ENCODE measurements at regions not wholly inside any gene's neighbourhood (a gene's known extent, or its start where the extent isn't known, plus 50 kb on each side); places are given as distances from the start of the nearest gene placed in this dataset.

DNA sequence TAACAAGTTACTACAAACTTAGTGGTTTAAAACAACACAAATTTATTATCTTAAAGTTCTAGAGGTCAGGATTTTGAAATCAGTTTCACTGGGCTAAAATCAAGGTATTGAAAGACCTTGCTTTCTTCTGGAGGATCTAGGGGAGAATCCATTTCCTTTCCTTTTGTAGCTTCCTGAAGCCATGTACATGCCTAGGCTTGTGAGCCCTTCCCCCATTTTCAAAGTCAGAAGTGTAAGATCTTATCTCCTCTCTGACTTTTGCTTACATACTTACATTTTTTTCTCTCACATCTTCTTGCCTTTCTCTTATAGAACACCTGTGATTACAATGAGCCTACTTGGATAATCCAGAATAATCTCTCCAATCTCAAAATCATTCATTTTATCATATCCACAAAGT, 78.7 kb upstream of the MBOAT2 start:
- DNase-seq (ENCODE audit: low read depth) = no peak

DNA sequence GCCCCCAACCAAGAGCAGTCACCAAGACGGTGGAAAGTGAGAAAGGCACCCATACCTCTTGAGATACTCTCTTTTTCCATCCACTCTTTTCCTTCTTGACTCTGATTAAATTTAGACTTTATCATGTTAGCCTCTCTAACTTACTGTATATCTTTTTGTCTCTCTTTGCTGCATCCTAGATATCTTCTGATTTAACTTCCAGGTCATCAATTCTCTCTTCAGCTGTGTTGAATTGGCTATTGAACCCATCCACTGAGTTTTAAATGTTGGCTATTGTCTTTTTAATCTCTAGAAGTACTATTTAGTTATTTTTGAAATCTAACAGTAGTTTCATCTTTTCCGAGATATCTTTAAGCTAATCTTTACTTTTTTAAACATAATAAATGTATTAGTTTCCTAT, 78.3 kb upstream of the MBOAT2 start:
- DNase-seq (ENCODE audit: low read depth) = no peak

DNA sequence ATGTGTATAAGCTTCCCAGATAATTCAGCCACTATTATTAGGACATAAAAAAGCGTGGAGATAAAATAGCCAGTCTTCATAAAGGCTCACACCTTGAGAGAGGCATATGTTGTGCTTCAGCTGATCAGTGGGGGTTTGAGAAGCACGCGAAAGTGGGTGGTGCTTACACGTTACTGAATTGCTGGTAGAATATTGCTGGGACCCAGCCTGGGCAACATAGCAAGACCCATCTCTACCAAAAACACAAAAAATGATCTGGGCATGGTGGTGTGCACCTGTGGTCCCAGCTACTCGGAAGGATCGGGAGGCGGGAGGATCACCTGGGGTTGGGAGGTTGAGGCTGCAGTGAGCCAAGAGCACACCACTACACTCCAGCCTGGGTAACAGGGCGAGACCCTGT, 74.9 kb upstream of the MBOAT2 start:
- no peak for DNase-seq (ENCODE audit: low read depth)

DNA sequence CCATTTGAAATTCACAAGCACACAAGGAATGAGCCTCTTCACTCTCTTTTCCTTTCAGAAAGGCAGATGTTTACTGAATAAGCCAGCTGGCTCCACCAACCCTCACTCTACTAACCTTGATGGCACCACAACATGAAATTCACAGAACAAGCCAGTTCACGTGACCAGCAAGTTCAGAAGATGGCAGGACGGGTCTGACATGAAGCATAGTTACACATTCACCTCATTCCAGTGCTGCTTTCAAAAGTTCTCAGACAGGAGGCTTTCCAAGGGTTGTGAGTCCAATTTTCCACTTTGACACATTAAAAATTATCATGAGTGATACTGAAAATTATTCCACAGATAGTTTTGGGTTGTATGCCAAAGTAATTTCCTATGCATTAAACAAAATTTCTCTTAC, 74.2 kb upstream of the MBOAT2 start:
- DNase-seq (ENCODE audit: low read depth) = no peak

DNA sequence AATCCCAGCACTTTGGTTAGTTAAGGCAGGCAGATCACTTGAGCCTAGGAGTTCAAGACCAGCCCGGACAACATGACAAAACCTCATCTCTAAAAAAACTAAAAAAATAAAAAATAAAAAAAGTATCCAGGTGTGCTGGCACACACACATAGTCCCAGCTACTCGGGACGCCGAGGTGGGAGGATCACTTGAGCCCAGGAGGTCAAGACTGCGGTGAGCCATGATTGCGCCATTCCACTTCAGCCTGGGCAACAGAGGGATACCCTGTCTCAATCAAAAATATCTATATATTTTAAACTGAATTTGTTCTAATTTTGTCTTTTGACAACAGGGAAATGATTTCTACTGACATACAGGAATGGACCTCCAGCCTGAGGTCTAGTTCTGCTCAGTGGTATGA, 73.3 kb upstream of the MBOAT2 start:
- no peak for DNase-seq (ENCODE audit: low read depth)

DNA sequence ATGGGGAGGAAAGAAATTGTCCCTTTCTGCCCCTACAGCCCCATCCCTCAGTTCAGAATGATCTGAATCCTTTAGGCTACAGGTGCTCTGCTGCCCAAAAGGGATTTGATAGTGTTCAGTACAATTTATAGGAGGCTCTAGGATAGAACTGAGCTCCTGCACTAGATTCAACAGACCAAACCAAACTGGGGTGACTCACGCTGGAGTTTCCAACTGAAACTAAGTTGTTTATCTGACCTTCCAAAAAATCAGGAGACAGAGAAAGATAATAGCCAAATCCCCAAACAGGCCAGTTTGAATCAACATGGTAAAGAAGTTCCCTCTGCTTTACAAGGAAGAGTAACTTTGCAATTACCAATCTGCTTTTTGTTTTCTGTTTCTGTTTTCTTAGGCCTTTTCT, 72.7 kb upstream of the MBOAT2 start:
- DNase-seq (ENCODE audit: low read depth) = no peak

DNA sequence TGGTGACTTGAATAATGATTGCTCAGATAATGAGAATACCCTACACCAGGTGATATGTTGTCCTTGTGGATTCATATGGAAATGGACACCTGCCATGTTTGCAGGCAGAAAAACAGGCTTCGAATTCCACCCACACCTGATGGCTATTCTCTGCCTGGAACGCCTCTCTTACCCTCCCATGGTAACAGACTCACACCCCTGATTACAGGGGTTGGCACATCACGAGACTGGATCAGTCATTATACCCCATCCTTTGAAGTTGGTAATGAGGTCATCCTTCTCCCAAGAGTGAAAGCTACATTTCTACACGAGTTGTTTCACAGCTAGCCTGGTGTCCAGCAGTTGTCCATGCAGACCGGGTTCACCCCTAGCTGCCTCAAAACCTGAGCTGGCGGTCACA, 71.4 kb upstream of the MBOAT2 start:
- DNase-seq (ENCODE audit: low read depth) = no peak

DNA sequence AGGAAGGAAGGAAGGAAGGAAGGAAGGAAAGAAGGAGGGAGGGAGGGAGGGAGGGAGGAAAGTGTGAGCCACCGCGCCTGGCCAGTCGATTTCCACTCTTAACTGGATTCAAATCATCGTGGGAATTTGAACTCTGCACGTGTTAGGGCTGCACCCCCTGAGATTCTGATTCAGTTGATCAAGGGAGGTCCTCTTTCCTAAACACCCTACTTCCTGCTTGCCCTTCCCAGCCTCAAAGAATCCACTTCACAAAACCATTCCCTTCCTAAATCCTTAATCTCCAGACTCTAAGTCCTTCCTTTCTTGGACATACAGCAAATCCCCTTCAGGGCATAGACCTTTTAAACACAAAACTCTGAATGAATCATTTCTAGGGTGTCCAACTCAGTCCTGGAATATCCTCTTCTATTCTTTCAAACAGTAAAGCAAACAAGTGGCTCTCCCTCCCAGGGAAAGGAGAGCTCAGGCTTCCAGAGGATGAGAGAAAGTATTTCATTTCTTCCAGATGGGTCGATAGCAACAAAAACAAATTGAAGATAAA, 68.2 kb upstream of the MBOAT2 start:
- DNase-seq (ENCODE audit: low read depth) = no peak

DNA sequence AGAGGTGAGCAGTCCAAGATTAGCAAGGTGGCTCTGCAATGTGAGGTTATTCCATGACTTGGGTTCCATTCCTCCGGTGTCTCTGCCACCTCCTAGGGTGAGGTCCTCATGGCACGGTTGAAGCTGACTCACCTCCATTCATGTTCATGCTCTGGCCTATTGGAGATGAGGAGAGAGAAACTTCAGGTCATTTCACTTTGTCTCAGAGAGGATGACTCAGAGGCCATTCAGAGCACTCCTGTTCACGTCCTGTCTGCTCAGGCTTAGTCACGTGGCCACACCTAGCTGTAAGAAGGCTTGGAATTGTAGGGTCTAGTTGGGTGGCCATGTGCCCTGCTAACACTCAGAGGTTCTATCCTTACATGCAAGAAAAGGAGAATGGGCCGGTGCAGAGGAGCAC, 67.5 kb upstream of the MBOAT2 start:
- no peak for DNase-seq (ENCODE audit: low read depth)

DNA sequence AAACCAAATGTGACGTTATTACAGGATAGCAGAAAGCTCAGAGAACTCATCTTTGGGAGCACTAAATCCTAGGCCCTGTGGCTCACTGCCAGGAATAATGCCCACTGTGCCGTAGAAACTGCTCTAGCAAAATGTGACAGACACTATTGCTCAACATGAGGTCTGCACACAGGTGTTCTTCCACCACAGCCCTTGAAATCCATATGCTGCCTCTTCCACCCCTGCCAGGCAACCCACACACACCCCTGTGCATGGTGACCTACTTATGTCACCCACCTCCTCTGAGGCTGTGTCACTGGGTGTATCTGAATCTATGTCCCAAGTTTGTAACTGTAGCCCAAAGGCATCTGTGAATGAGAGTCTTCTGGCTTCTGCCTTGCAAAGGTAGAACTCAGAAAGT, 66.1 kb upstream of the MBOAT2 start:
- no peak for DNase-seq (ENCODE audit: low read depth)

DNA sequence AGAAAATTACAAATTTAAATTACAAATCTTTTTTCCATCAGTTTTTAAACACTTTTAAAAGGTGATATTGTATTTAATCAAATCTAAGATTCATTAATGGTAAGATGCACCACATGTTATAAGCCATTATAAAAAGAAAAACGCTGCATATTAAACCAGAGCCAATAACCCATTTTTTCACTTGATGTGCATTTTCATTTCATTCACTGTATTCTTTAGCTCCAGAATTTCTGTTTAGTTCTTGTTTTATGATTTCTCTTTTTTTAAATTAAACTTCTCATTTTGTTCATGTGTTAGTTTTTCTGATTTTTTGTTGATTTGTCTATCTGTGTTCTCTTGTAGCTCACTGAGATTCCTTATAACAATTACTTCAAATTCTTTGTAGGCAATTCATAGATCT, 62.4 kb upstream of the MBOAT2 start:
- no peak for DNase-seq (ENCODE audit: low read depth)

DNA sequence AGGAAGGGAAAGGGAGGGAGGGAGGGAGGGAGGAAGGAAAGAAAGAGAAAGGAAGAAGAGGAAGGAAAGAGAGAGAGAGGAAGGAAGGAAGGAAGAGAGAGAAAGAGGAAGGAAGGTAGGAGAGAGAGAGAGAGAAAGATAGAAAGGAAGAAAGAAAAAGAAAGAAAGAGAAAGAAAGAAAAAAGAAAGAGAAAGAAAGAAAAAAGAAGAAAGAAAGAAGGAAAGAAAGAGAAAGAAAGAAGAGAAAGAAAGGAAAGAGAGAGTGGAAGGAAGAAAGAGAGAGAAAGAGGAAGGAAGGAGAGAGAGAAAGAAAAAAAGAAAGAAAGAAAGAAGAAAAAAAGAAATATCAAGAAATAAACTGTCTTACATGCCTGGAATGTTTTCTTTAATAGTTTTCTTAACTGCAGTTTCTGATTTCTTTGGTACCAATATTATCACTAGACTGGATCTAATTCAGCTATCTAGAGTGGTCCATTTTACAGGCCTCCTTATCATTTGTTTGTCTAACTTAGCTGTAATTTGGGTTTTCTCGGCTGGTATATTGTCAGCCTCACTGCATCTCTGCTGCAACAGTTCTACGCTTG, 59.6 kb upstream of the MBOAT2 start:
- no peak for DNase-seq (ENCODE audit: low read depth)

DNA sequence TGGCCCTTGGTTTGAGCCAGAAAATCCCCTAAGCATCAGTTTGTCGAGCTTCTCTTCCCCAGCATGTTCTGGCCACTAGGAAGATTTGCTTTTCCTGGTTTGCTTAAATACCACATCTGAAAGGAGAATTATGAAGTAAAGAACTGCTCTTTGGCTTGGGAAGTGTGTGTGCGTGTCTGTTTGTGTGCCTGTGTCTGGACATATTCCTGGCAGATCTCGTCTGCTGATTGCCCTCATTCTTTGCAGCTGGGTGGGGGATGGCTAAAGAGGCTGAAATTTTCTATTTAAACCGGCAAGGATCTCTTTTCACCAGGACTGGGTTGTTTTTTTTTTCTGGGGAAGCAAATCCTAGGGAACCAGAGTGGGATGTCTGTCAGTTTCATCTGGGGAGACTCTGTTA, 57.3 kb upstream of the MBOAT2 start:
- no peak for DNase-seq (ENCODE audit: low read depth)

DNA sequence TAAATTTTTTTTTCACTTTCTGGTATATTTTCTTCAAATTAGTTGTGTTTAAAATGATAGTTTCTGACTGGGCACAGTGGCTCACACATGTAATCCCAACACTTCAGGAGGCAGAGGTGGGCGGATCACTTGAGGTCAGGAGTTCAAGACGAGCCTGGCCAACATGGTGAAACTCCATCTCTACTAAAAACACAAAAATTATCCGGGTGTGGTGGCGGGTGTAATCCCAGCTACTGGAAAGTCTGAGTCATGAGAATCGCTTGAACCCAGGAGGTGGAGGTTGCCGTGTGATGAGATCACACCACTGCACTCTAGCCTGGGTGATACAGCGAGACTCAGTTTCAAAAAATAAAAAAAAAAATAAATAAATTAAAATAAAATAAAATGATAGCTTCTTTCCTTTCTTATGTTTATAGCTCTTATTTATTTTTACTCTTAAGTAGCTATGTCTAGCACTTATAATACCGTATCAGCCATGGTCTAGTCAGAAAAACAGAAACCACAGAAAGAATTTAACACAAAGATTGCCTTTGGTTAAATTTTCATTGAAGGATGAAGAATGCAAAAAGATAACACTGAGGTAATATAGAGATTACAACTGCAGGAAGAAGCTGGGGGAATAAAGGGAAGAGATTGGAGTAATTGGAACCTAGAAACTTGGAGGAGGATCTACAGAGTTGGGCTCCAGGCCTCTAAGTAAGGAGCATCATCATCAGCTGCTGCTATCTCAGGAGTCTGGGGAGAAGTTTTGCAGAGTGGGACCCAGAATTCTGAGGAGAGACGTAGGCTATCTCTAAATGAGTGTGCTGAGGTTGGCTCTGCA, 54.7 kb upstream of the MBOAT2 start:
- no peak for DNase-seq (ENCODE audit: low read depth)

DNA sequence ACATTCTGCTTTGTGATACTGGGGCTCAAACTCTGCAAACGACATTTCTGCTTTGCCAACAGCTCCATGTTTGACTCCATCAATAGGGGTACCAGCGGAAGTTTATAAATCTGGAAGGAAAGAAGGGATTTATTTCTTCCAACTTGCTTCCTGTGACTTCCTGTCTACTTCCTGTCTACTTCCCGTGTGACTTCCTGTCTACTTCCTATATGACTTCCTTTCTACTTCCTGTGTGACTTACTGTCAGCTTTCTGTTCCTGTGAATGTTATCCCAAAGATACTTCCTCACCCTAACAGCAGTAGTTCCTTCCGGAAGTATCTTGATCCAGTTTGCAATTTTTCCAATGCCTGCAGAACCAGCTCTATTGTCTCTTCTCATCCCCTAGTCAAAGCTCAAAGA, 52.0 kb upstream of the MBOAT2 start:
- DNase-seq (ENCODE audit: low read depth) = no peak

DNA sequence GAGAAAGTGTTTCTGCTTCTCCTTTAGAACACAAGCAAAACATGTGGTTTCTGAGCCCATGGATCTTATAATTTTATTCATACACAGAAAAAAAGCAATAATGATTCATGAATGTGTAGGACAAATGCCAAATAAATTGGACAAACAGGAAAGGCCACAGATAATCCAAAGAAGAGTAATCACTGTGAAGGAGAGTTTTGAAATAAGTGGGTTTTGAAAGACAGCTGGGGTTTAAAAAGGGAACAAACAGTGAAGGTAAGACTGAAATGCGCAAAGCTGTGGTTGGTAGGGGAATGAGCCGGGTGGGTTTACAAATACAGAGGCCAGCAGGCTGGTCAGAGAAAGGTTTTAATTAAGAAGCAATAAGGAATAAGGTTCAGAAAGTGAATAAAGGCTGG, 50.0 kb upstream of the MBOAT2 start:
- no peak for DNase-seq (ENCODE audit: low read depth)
